H1 (cell line): ENCODE measurements at regions not wholly inside any gene's neighbourhood (a gene's known extent, or its start where the extent isn't known, plus 50 kb on each side); places are given as distances from the start of the nearest gene placed in this dataset.

Experiments
- BRCA1 ChIP-seq: IDR thresholded peaks from 2 replicates; pipeline ENCODE4 v1.6.1; 2012; ENCODE audit warnings: low read depth, low read length, improper control_type of control experiment
- CTCF ChIP-seq, 3 experiments: IDR thresholded peaks; 1 replicate in 2 of 3; 2 replicates in 1 of 3; pipeline versions ENCODE4 v1.5.1 to v1.6.1; 2011; ENCODE audit warnings: low read length in 3 of 3, mild to moderate bottlenecking in 3 of 3, inconsistent platforms in 2 of 3, low read depth in 1 of 3, moderate library complexity in 1 of 3; ENCODE audit not compliant: insufficient read depth in 1 of 3; ENCODE audit errors: control extremely low read depth in 1 of 3
- EGR1 ChIP-seq: IDR thresholded peaks from 2 replicates; pipeline ENCODE4 v1.6.1; 2011; ENCODE audit warnings: low read depth, low read length, borderline replicate concordance
- EP300 ChIP-seq, 2 experiments: IDR thresholded peaks; 1 replicate in 1 of 2; 2 replicates in 1 of 2; pipeline ENCODE4 v1.6.1; 2011 to 2012; ENCODE audit warnings: low read depth in 2 of 2, low read length in 2 of 2, mild to moderate bottlenecking in 2 of 2, borderline replicate concordance in 1 of 2, inconsistent platforms in 1 of 2, moderate library complexity in 1 of 2
- JUN ChIP-seq: IDR thresholded peaks from 2 replicates; pipeline ENCODE4 v1.6.1; 2011; ENCODE audit warnings: low read depth, mild to moderate bottlenecking, improper control_type of control experiment, low read length
- JUND ChIP-seq: IDR thresholded peaks from 2 replicates; pipeline ENCODE4 v1.6.1; 2011; ENCODE audit warnings: mild to moderate bottlenecking, improper control_type of control experiment, low read length
- KDM1A ChIP-seq: fragments of 200-600, 300-600 bp; sonication (generic); IDR thresholded peaks from 2 replicates; pipeline ENCODE4 v1.7.1; 2016; ENCODE audit warnings: mild to moderate bottlenecking, low read length, borderline replicate concordance
- POLR2A ChIP-seq, 2 experiments: IDR thresholded peaks; 1 replicate in 1 of 2; 2 replicates in 1 of 2; pipeline ENCODE4 v1.6.1; 2011; ENCODE audit warnings: low read depth in 2 of 2, low read length in 2 of 2, mild to moderate bottlenecking in 2 of 2; ENCODE audit errors: control extremely low read depth in 1 of 2
- POLR2AphosphoS5 ChIP-seq: IDR thresholded peaks from 2 replicates; pipeline ENCODE4 v1.6.1; 2011; ENCODE audit warnings: low read depth, low read length
- SP2 ChIP-seq: IDR thresholded peaks from 2 replicates; pipeline ENCODE4 v1.6.1; 2012; ENCODE audit warnings: mild to moderate bottlenecking, low read length, inconsistent platforms
- SUZ12 ChIP-seq: fragments of 200-600 bp; sonication (generic); IDR thresholded peaks from 2 replicates; pipeline ENCODE4 v1.6.1; 2012; ENCODE audit warnings: mild to moderate bottlenecking, inconsistent platforms, low read length, moderate library complexity, mixed read lengths
- TAF1 ChIP-seq: IDR thresholded peaks from 2 replicates; pipeline ENCODE4 v1.6.1; 2011; ENCODE audit warnings: mild to moderate bottlenecking, low read depth, low read length
- ZNF274 ChIP-seq: IDR thresholded peaks from 2 replicates; pipeline ENCODE4 v1.7.0; 2012; ENCODE audit warnings: low read length, borderline replicate concordance; ENCODE audit errors: extremely low read depth

- TF ChIP-seq EGR1: no peak
- no peak for TF ChIP-seq BRCA1
- no peak for TF ChIP-seq ZNF274
- no peak for TF ChIP-seq CTCF (IDR thresholded peaks at IDR 0.05; ENCODE audit: control extremely low read depth in 1 of 3, insufficient read depth in 1 of 3, low read depth in 1 of 3, low read length in 3 of 3)
- no peak for TF ChIP-seq POLR2A (IDR thresholded peaks at IDR 0.05; ENCODE audit: control extremely low read depth in 1 of 2, low read depth in 2 of 2, low read length in 2 of 2)
- TF ChIP-seq JUN: no peak
- no peak for TF ChIP-seq SUZ12
- TF ChIP-seq JUND: no peak
- TF ChIP-seq SP2: no peak
- TF ChIP-seq KDM1A: no peak
- TF ChIP-seq TAF1: no peak
- no peak for TF ChIP-seq POLR2AphosphoS5
- no peak for TF ChIP-seq EP300 (IDR thresholded peaks at IDR 0.05; ENCODE audit: borderline replicate concordance in 1 of 2, low read depth in 2 of 2, low read length in 2 of 2)
These were observed 656.6 kb downstream of the GALR1 start for GRCh38 chr18:77906103-77906892.
